Lung (tissue), 11 donors: ENCODE measurements at regions not wholly inside any gene's neighbourhood (a gene's known extent, or its start where the extent isn't known, plus 50 kb on each side); places are given as distances from the start of the nearest gene placed in this dataset.

Experiments
- ATAC-seq: fragments of 200-7000 bp; cut with Tn5 transposase; one replicate; pipeline ENCODE4 v1.9.1; 2020; ENCODE audit warnings: moderate number of reproducible peaks; ENCODE audit not compliant: insufficient read depth, low FRiP score
- DNase-seq, 3 donors: peaks; one replicate each; pipeline ENCODE4 v3.0.0-alpha.2; 2013 to 2017
- H3K27ac ChIP-seq, 2 donors: one replicate each; pipeline ENCODE4 v1.5.1; 2013; ENCODE audit warnings: mild to moderate bottlenecking in 2 of 2, moderate library complexity in 2 of 2, control low read depth in 1 of 2, inconsistent platforms in 1 of 2, low read depth in 1 of 2, low read length in 1 of 2
- H3K27me3 ChIP-seq, 3 donors: one replicate each; pipeline ENCODE4 v1.5.1; 2013; ENCODE audit warnings: low read length in 2 of 3; ENCODE audit not compliant: control insufficient read depth in 3 of 3, insufficient read depth in 3 of 3
- H3K36me3 ChIP-seq, 4 donors: one replicate each; pipeline ENCODE4 v1.5.1; 2013; ENCODE audit warnings: low read length in 4 of 4, mild to moderate bottlenecking in 1 of 4, moderate library complexity in 1 of 4; ENCODE audit not compliant: control insufficient read depth in 4 of 4, insufficient read depth in 4 of 4
- H3K4me1 ChIP-seq, 5 donors: one replicate each; pipeline ENCODE4 v1.5.1; 2013; ENCODE audit warnings: low read length in 5 of 5, mild to moderate bottlenecking in 2 of 5, moderate library complexity in 1 of 5; ENCODE audit not compliant: control insufficient read depth in 5 of 5, insufficient read depth in 5 of 5
- H3K4me3 ChIP-seq: one replicate; pipeline ENCODE4 v1.5.1; 2013; ENCODE audit warnings: mild to moderate bottlenecking, control low read depth, moderate library complexity
- H3K9ac ChIP-seq, 2 donors: one replicate each; pipeline ENCODE4 v1.5.1; 2013; ENCODE audit warnings: low read length in 2 of 2, control low read depth in 1 of 2; ENCODE audit not compliant: insufficient read depth in 1 of 2
- H3K9me3 ChIP-seq, 4 donors: one replicate each; pipeline ENCODE4 v1.5.1; 2013; ENCODE audit warnings: low read length in 3 of 4, mild to moderate bottlenecking in 1 of 4, moderate library complexity in 1 of 4; ENCODE audit not compliant: control insufficient read depth in 4 of 4, insufficient read depth in 3 of 4
- WGBS, 2 donors: extraction: QIAGEN DNeasy Blood & Tissue Kit; methylation state at CpG; one replicate each; pipeline ENCODE4 v1.1.7; 2013; 5-methylcytosine and 5-hydroxymethylcytosine counted together
- TF ChIP-seq, protein P1 (sequence below): IDR thresholded peaks from 2 replicates; pipeline ENCODE4 v1.5.1; 2012; ENCODE audit warnings: mild to moderate bottlenecking; ENCODE audit errors: control extremely low read depth, extremely low read depth
- donor health status: control.
- donor health status: control.
- donor health status: Bipolar disorder and iron deficiency.
- donor health status: healthy.
- donor health status: DM: yes; HTN: yes; CAD: no.

DNA sequence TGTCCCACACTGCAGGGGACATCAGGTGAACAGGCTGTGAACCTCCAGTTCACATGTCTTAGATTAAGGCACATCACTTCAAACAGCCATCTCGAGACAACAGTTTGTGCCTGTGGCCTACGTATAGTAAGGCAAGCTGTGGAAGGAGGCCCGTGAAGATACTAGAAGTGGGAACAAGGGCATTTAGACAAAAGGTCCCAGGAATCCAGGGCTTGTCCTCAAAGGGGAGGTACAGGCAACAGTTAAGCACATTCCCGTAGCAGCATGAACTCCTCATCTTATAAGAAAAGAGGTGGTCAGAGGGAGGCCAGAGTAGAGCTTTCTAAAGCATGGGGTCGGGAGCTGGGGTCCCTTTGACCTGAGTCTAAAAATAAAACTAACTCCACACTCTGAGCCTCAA, 122.5 kb upstream of the TRPM3 start:
- no peaks in the 10 kb centered on the region for H3K27me3 ChIP-seq
- no peak for ATAC-seq
- H3K27ac ChIP-seq = no peak overlapping the region
- no peak overlapping the region for H3K4me3 ChIP-seq
- DNase-seq = no peak
- TF ChIP-seq, protein P1, sequence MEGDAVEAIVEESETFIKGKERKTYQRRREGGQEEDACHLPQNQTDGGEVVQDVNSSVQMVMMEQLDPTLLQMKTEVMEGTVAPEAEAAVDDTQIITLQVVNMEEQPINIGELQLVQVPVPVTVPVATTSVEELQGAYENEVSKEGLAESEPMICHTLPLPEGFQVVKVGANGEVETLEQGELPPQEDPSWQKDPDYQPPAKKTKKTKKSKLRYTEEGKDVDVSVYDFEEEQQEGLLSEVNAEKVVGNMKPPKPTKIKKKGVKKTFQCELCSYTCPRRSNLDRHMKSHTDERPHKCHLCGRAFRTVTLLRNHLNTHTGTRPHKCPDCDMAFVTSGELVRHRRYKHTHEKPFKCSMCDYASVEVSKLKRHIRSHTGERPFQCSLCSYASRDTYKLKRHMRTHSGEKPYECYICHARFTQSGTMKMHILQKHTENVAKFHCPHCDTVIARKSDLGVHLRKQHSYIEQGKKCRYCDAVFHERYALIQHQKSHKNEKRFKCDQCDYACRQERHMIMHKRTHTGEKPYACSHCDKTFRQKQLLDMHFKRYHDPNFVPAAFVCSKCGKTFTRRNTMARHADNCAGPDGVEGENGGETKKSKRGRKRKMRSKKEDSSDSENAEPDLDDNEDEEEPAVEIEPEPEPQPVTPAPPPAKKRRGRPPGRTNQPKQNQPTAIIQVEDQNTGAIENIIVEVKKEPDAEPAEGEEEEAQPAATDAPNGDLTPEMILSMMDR = no peak
- no peaks in the 10 kb centered on the region for H3K9me3 ChIP-seq
- H3K9ac ChIP-seq = no peak overlapping the region
- H3K36me3 ChIP-seq = no peaks in the 10 kb centered on the region
- WGBS, 2 donors = 77 to 88% methylated on average over 5 of the region's 5 CpGs
- H3K4me1 ChIP-seq = no peaks in the 10 kb centered on the region

DNA sequence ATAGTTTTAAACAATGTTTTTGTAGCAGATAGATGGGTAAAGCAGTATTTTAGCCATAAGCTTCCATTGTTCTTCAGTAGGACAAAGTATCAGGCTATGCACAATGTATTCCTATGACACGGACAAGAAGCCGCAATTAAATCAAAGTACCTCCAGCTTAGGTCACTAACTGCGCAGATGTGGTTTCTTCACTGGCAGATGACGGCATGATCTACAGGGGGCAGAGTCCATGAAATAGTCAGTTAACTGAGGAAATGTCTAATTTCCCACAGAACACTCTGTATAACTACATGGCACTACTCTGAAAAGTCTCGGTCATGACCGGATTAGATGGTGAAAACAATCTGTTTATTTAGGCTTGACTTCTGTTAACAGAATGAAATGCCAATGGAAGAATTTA, 120.7 kb upstream of the TRPM3 start:
- H3K4me3 ChIP-seq = no peak overlapping the region
- no peaks in the 10 kb centered on the region for H3K36me3 ChIP-seq
- WGBS, 2 donors = 94 to 98% methylated on average over 6 of the region's 6 CpGs
- DNase-seq = no peak
- H3K27ac ChIP-seq = no peak overlapping the region
- no peaks in the 10 kb centered on the region for H3K4me1 ChIP-seq
- TF ChIP-seq, protein P1 = no peak
- ATAC-seq = no peak
- H3K9ac ChIP-seq = no peak overlapping the region
- no peaks in the 10 kb centered on the region for H3K27me3 ChIP-seq
- H3K9me3 ChIP-seq = no peaks in the 10 kb centered on the region

DNA sequence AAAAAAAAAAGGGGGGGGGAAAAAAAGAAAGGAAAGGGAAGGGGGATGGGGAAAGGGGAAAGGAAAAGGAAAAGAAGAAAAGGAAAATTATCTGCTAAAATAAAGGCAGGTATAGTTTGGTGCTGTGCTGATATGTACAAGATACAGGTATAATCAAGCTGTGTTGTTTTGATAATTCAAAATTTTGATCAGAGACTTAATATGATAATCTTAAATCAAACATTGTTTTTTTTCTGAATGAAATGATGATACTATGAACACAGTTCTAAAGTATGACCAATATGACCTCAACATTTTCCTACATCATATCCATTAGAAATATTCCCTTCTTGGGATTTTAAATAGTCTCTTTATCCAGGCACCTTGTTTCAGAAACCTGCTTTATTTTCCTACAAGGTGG, 115.6 kb upstream of the TRPM3 start:
- TF ChIP-seq, protein P1 = no peak
- Histone ChIP-seq H3K4me3 (no peak overlapping the region), H3K27me3 (no peaks in the 10 kb centered on the region), H3K9ac (no peak overlapping the region), H3K4me1 (no peaks in the 10 kb centered on the region), H3K27ac (no peak overlapping the region), H3K9me3 (peaks cover 0 to 2% (median 0%) of the 10 kb centered on the region in 4 donors), H3K36me3 (no peaks in the 10 kb centered on the region)
- ATAC-seq (no peak), DNase-seq (no peak)

DNA sequence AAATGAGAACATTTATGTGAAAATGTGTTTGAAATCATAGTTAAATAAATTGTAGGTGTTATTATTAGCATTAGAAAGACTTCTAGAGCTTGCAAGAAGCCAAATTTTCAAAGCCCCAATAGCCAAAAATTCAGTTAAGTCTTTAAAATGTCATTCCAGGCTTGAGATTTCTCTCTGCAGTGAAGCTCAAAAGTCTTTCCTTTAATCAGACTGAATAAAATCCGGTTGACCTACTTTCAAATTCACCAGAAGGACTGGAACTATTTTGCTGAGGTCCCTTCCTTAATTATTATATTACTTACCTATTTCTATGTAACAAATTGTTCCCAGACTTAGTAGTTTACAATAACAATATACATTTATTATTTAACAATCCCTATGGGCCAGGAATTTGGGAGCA, 112.2 kb upstream of the TRPM3 start:
- Histone ChIP-seq H3K9me3 (peaks cover 0 to 2% (median 0%) of the 10 kb centered on the region in 4 donors), H3K27ac (no peak overlapping the region), H3K9ac (no peak overlapping the region), H3K4me1 (no peaks in the 10 kb centered on the region), H3K36me3 (no peaks in the 10 kb centered on the region), H3K27me3 (no peaks in the 10 kb centered on the region), H3K4me3 (no peak overlapping the region)
- TF ChIP-seq, protein P1 = no peak
- DNase-seq (no peak), ATAC-seq (no peak)
- WGBS, 2 donors = 78 to 88% methylated on average over 1 of the region's 1 CpG
